HEK293 (cell line): ENCODE measurements at regions not wholly inside any gene's neighbourhood (a gene's known extent, or its start where the extent isn't known, plus 50 kb on each side); places are given as distances from the start of the nearest gene placed in this dataset.

ENCODE experiments used
- CTCF ChIA-PET: fragments of 350-600 bp; formaldehyde crosslinking; extraction: SDS; loops from one replicate; lab custom pipeline; 2021; ENCODE audit warnings: antibody characterized with exemption; lab: Yijun Ruan, JAX
- POLR2A ChIA-PET: fragments of 300-600 bp; formaldehyde crosslinking; extraction: SDS; loops from one replicate; lab custom pipeline; 2020; ENCODE audit warnings: antibody characterized with exemption, inconsistent platforms; lab: Yijun Ruan, JAX
- H3K27ac ChIP-seq: fragments of 200-500 bp; sonication (Bioruptor generic); 2 replicates; pipeline ENCODE4 v1.5.1; 2014; ENCODE audit warnings: low read depth, low read length, control low read depth, inconsistent platforms; ENCODE audit errors: extremely low read depth
- H3K36me3 ChIP-seq, 2 experiments: fragments of 200-500 bp in 1 of 2; sonication (Bioruptor generic) in 1 of 2; 1 replicate in 1 of 2; 2 replicates in 1 of 2; pipeline ENCODE4 v1.5.1; 2014 to 2017; ENCODE audit warnings: inconsistent platforms in 2 of 2, low read length in 2 of 2; ENCODE audit not compliant: control insufficient read depth in 2 of 2, insufficient read depth in 1 of 2
- H3K4me1 ChIP-seq: fragments of 200-500 bp; sonication (Bioruptor generic); 2 replicates; pipeline ENCODE4 v1.5.1; 2014; ENCODE audit warnings: mild to moderate bottlenecking, low read length, inconsistent platforms; ENCODE audit not compliant: control insufficient read depth, insufficient read depth
- H3K4me3 ChIP-seq: 2 replicates; pipeline ENCODE4 v1.5.1; 2011; ENCODE audit warnings: low read depth, mild to moderate bottlenecking, control low read depth, low read length, moderate library complexity
- H3K9me3 ChIP-seq: fragments of 200-500 bp; sonication (Bioruptor generic); 2 replicates; pipeline ENCODE4 v1.5.1; 2014; ENCODE audit warnings: low read depth, low read length, inconsistent platforms; ENCODE audit not compliant: control insufficient read depth, insufficient read depth
- ATF2 ChIP-seq: fragments of 450-650 bp; formaldehyde crosslinking; IDR thresholded peaks from 2 replicates; pipeline ENCODE4 v1.5.1; 2016; ENCODE audit warnings: missing biosample characterization, missing genetic modification characterization, low read depth
- GFI1B ChIP-seq: fragments of 450-650 bp; formaldehyde crosslinking; IDR thresholded peaks from 2 replicates; pipeline ENCODE4 v1.5.1; 2016; ENCODE audit warnings: missing biosample characterization, missing genetic modification characterization
- HOXD13 ChIP-seq: sonication (generic); formaldehyde crosslinking; IDR thresholded peaks from 2 replicates; pipeline ENCODE4 v1.8.0; 2022; ENCODE audit warnings: missing genetic modification reagents, borderline replicate concordance
- KLF1 ChIP-seq: fragments of 450-650 bp; formaldehyde crosslinking; IDR thresholded peaks from 2 replicates; pipeline ENCODE4 v1.5.1; 2016; ENCODE audit warnings: missing biosample characterization, missing genetic modification characterization
- OSR2 ChIP-seq: fragments of 450-650 bp; formaldehyde crosslinking; IDR thresholded peaks from 2 replicates; pipeline ENCODE4 v1.5.1; 2016; ENCODE audit warnings: missing biosample characterization, missing genetic modification characterization
- PATZ1 ChIP-seq: fragments of 450-650 bp; formaldehyde crosslinking; IDR thresholded peaks from 2 replicates; pipeline ENCODE4 v1.5.1; 2016; ENCODE audit warnings: missing biosample characterization, missing genetic modification characterization
- PBX3 ChIP-seq: sonication (generic); formaldehyde crosslinking; IDR thresholded peaks from 2 replicates; pipeline ENCODE4 v1.8.1; 2022; ENCODE audit warnings: mild to moderate bottlenecking, moderate library complexity, missing genetic modification reagents
- SETDB1 ChIP-seq: IDR thresholded peaks from one replicate; pipeline ENCODE4 v1.6.1; 2017; ENCODE audit warnings: mild to moderate bottlenecking, low read length, moderate library complexity, mixed read lengths; ENCODE audit not compliant: insufficient read length
- YY1 ChIP-seq: fragments of 450-650 bp; formaldehyde crosslinking; IDR thresholded peaks from 2 replicates; pipeline ENCODE4 v1.5.1; 2018; ENCODE audit warnings: missing biosample characterization, missing genetic modification characterization
- ZBTB21 ChIP-seq: fragments of 450-650 bp; formaldehyde crosslinking; IDR thresholded peaks from 2 replicates; pipeline ENCODE4 v1.5.1; 2017; ENCODE audit warnings: missing biosample characterization, missing genetic modification characterization
- ZNF112 ChIP-seq: fragments of 450-650 bp; formaldehyde crosslinking; IDR thresholded peaks from 2 replicates; pipeline ENCODE4 v1.5.0; 2017; ENCODE audit warnings: missing biosample characterization, missing genetic modification characterization
- ZNF174 ChIP-seq: fragments of 450-650 bp; formaldehyde crosslinking; IDR thresholded peaks from 2 replicates; pipeline ENCODE4 v1.5.0; 2017; ENCODE audit warnings: missing biosample characterization, mild to moderate bottlenecking, missing genetic modification characterization
- ZNF248 ChIP-seq: fragments of 450-650 bp; formaldehyde crosslinking; IDR thresholded peaks from 2 replicates; pipeline ENCODE4 v1.5.1; 2017; ENCODE audit warnings: missing biosample characterization, missing genetic modification characterization
- ZNF26 ChIP-seq: fragments of 450-650 bp; formaldehyde crosslinking; IDR thresholded peaks from 2 replicates; pipeline ENCODE4 v1.5.1; 2016; ENCODE audit warnings: missing biosample characterization, missing genetic modification characterization
- ZNF335 ChIP-seq: fragments of 450-650 bp; formaldehyde crosslinking; conservative IDR thresholded peaks from 2 replicates; pipeline ENCODE4 v1.5.1; 2016; ENCODE audit warnings: missing biosample characterization, missing genetic modification characterization
- ZNF548 ChIP-seq: fragments of 450-650 bp; formaldehyde crosslinking; IDR thresholded peaks from 2 replicates; pipeline ENCODE4 v1.5.1; 2016; ENCODE audit warnings: missing biosample characterization, missing genetic modification characterization
- ZNF704 ChIP-seq: fragments of 450-650 bp; formaldehyde crosslinking; IDR thresholded peaks from 2 replicates; pipeline ENCODE4 v1.5.1; 2016; ENCODE audit warnings: missing biosample characterization, missing genetic modification characterization
- ZNF843 ChIP-seq: fragments of 450-650 bp; formaldehyde crosslinking; IDR thresholded peaks from 2 replicates; pipeline ENCODE4 v1.5.1; 2016; ENCODE audit warnings: missing biosample characterization, missing genetic modification characterization
- TF ChIP-seq, protein P1 (sequence below): fragments of 450-650 bp; formaldehyde crosslinking; IDR thresholded peaks from 2 replicates; pipeline ENCODE4 v1.5.1; 2017; ENCODE audit warnings: missing biosample characterization, missing genetic modification characterization
- TF ChIP-seq, protein P2 (sequence below): fragments of 450-650 bp; formaldehyde crosslinking; IDR thresholded peaks from 2 replicates; pipeline ENCODE4 v1.5.1; 2017; ENCODE audit warnings: missing biosample characterization, missing genetic modification characterization

- TF ChIP-seq, protein P1, sequence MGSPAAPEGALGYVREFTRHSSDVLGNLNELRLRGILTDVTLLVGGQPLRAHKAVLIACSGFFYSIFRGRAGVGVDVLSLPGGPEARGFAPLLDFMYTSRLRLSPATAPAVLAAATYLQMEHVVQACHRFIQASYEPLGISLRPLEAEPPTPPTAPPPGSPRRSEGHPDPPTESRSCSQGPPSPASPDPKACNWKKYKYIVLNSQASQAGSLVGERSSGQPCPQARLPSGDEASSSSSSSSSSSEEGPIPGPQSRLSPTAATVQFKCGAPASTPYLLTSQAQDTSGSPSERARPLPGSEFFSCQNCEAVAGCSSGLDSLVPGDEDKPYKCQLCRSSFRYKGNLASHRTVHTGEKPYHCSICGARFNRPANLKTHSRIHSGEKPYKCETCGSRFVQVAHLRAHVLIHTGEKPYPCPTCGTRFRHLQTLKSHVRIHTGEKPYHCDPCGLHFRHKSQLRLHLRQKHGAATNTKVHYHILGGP = no peak
- ChIA-PET CTCF (interaction anchor here (0.9 to 2.5 kb wide), 3 partner anchors 13 to 19 kb away, joined by 3 to 7 read pairs (median 3); no protein-coding TSS in a partner anchor), POLR2A (no interaction called here)
These were observed 96.7 kb downstream of the IRF2BPL start for GRCh38 chr14:76931631-76932402.

GRCh38 chr14:76930549-76930948 lies 98.0 kb downstream of the IRF2BPL start:
- H3K4me1 ChIP-seq = peaks cover 6% of the 10 kb centered on the region; the same call in 1 of the 2 replicates
- POLR2A ChIA-PET = no interaction called here

More at GRCh38 chr14:76931631-76932402, 96.7 kb downstream of the IRF2BPL start:
- Histone ChIP-seq H3K27ac (no peak overlapping the region), H3K4me3 (no peak overlapping the region), H3K36me3 (no peaks in the 10 kb centered on the region), H3K4me1 (peaks cover 6% of the 10 kb centered on the region; the same call in 1 of the 2 replicates), H3K9me3 (no peaks in the 10 kb centered on the region)

DNA sequence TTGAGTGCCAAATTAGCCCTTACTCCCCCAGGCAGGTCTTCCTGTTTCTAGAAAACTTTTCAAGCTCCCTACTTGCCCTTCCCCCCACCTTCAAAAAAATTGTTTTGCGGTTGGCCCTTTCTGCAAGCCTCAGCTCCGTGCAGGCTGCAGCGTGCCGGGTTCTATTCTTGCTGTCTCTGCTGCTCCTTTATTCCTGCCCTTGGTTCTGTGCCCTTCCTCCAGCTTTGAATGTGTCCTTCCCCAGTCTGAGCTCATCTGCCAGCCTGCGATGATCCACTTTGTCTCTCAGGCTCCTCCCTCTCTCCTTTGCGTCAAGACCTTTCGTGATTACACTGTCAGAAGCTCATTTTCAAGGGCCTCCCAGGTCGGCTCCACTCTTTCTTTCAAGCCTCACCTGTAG lies 98.6 kb downstream of the IRF2BPL start:
- Histone ChIP-seq H3K4me3 (no peak overlapping the region), H3K27ac (no peak overlapping the region), H3K36me3 (no peaks in the 10 kb centered on the region), H3K4me1 (peaks cover 7% of the 10 kb centered on the region), H3K9me3 (no peaks in the 10 kb centered on the region)
- ChIA-PET CTCF (no interaction called here), POLR2A (no interaction called here)
- TF ChIP-seq ZNF248 (tag by site-specific recombination) (no peak), ZNF26 (tag by site-specific recombination) (no peak), YY1 (tag by site-specific recombination) (no peak), ZNF704 (tag by site-specific recombination) (no peak), KLF1 (no peak), ZNF335 (tag by site-specific recombination) (no peak), ZNF174 (no peak)
- TF ChIP-seq, protein P2, sequence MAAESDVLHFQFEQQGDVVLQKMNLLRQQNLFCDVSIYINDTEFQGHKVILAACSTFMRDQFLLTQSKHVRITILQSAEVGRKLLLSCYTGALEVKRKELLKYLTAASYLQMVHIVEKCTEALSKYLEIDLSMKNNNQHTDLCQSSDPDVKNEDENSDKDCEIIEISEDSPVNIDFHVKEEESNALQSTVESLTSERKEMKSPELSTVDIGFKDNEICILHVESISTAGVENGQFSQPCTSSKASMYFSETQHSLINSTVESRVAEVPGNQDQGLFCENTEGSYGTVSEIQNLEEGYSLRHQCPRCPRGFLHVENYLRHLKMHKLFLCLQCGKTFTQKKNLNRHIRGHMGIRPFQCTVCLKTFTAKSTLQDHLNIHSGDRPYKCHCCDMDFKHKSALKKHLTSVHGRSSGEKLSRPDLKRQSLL (tag by site-specific recombination) = no peak

More at GRCh38 chr14:76930549-76930948, 98.0 kb downstream of the IRF2BPL start:
- Histone ChIP-seq H3K36me3 (no peaks in the 10 kb centered on the region), H3K9me3 (no peaks in the 10 kb centered on the region), H3K4me3 (no peak overlapping the region), H3K27ac (no peak overlapping the region)
- CTCF ChIA-PET = no interaction called here
- TF ChIP-seq ZNF548 (tag by site-specific recombination) = no peak
- TF ChIP-seq HOXD13 = no peak
- TF ChIP-seq ATF2 (tag by site-specific recombination) = no peak
- TF ChIP-seq SETDB1 = no peak
- TF ChIP-seq OSR2 (tag by site-specific recombination) = no peak
- TF ChIP-seq ZNF843 (tag by site-specific recombination) = no peak
- no peak for TF ChIP-seq ZNF112 (tag by site-specific recombination)
- TF ChIP-seq PBX3 = no peak
- no peak for TF ChIP-seq PATZ1
- TF ChIP-seq ZBTB21 (tag by site-specific recombination) = no peak
- TF ChIP-seq GFI1B (tag by site-specific recombination) = no peak
